ENCODE measurements at regions not wholly inside any gene's neighbourhood (a gene's known extent, or its start where the extent isn't known, plus 50 kb on each side); places are given as distances from the start of the nearest gene placed in this dataset.

DNA sequence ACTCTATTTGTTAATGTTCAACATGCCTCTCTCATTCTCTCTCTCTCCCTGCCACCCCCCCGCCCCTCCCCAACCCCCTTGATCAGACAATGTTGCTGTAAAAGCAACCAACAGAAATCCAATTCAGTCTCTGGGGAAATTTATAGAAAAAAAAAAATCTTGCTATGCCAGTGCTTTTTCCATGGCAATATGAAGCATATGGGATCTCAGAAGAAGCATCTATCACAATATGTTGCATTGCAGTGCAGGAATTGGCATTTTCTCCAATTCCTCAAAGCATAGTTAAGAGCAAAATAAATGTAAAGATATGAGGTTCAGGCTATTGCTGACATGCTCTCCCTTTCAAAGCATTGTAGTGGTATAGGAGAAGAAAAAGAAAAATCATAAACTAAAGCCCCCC, 90.9 kb upstream of the LDB2 start:
- no peak overlapping the region for H3K4me3 ChIP-seq
- TF ChIP-seq CTCF (IDR thresholded peaks at IDR 0.05): no peak
- H3K27me3 ChIP-seq: no peaks in the 10 kb centered on the region
- H3K9me3 ChIP-seq: peaks cover 0 to 4% (median 0%) of the 10 kb centered on the region in 11 donors
- H3K4me1 ChIP-seq: peaks cover 0 to 8% (median 0%) of the 10 kb centered on the region in 9 donors
- no peak overlapping the region for H3K27ac ChIP-seq
- ATAC-seq (no peak), DNase-seq (no peak)
- WGBS, 2 donors: 83 to 93% methylated on average over 1 of the region's 1 CpG
- H3K36me3 ChIP-seq: no peaks in the 10 kb centered on the region
- intact Hi-C loops (cut with DNase I): no loop called here

- Histone ChIP-seq H3K27me3 (no peaks in the 10 kb centered on the region), H3K4me1 (peaks cover 0 to 8% (median 0%) of the 10 kb centered on the region in 9 donors), H3K9me3 (peaks cover 0 to 7% (median 0%) of the 10 kb centered on the region in 11 donors), H3K27ac (no peak overlapping the region), H3K36me3 (no peaks in the 10 kb centered on the region), H3K4me3 (no peak overlapping the region)
- TF ChIP-seq CTCF (IDR thresholded peaks at IDR 0.05): no peak
- DNase-seq: no peak
- WGBS, 2 donors: 90 to 95% methylated on average over 2 of the region's 2 CpGs
- intact Hi-C loops (cut with DNase I): no loop called here
- ATAC-seq: no peak
Observed at GRCh38 chr4:16988814-16989213, 90.4 kb upstream of the LDB2 start.

- H3K4me1 ChIP-seq: no peaks in the 10 kb centered on the region
- ATAC-seq (no peak), DNase-seq (no peak)
- H3K27me3 ChIP-seq: no peaks in the 10 kb centered on the region
- no peaks in the 10 kb centered on the region for H3K9me3 ChIP-seq
- H3K4me3 ChIP-seq: no peak overlapping the region
- no peak overlapping the region for H3K27ac ChIP-seq
- no peak for TF ChIP-seq CTCF (IDR thresholded peaks at IDR 0.05)
- no peaks in the 10 kb centered on the region for H3K36me3 ChIP-seq
- intact Hi-C loops (cut with DNase I): no loop called here
Observed at GRCh38 chr4:16977081-16977480, 78.6 kb upstream of the LDB2 start.

GRCh38 chr4:16969696-16970135, 71.3 kb upstream of the LDB2 start:
- TF ChIP-seq CTCF (IDR thresholded peaks at IDR 0.05): no peak
- Histone ChIP-seq H3K27me3 (no peaks in the 10 kb centered on the region), H3K36me3 (no peaks in the 10 kb centered on the region), H3K4me1 (peaks cover 0 to 18% (median 0%) of the 10 kb centered on the region in 9 donors), H3K4me3 (no peak overlapping the region), H3K9me3 (no peaks in the 10 kb centered on the region), H3K27ac (no peak overlapping the region)
- DNase-seq (no peak), ATAC-seq (peak in 1 of 8 donors; percentile 64)
- intact Hi-C loops (cut with DNase I): no loop called here
- 71 to 77% methylated on average over 8 of the region's 8 CpGs for WGBS, 2 donors

Data from heart right ventricle (tissue), 16 donors.